Activated naive CD4-positive, alpha-beta T cell treated with Interleukin-2 at 50 U/mL for 16 hours (primary cell): ENCODE measurements at regions not wholly inside any gene's neighbourhood (a gene's known extent, or its start where the extent isn't known, plus 50 kb on each side); places are given as distances from the start of the nearest gene placed in this dataset.

Experiments
- DNase-seq: peaks from one replicate; pipeline ENCODE4 v3.0.0-alpha.2; 2020

DNA sequence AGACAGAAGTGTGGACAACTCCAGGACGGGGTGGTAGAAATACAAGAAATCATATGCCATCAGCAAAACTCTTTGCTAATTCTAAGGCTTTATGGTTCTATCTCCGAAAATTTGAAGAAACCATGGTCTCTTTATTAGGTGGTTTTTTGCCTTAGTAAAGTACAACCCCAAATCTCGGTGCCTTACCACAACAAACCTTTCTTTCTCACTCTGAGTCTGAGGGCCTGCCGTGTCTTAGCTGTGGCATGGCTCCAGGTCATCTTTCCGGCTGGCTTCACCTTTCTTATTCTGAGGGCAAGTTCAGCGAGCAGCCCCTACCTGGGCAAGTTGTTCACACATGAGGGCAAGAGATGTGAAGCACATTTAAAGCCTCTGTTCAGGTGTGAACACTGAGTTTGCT, 280.6 kb downstream of the TTLL7 start:
- no peak for DNase-seq

DNA sequence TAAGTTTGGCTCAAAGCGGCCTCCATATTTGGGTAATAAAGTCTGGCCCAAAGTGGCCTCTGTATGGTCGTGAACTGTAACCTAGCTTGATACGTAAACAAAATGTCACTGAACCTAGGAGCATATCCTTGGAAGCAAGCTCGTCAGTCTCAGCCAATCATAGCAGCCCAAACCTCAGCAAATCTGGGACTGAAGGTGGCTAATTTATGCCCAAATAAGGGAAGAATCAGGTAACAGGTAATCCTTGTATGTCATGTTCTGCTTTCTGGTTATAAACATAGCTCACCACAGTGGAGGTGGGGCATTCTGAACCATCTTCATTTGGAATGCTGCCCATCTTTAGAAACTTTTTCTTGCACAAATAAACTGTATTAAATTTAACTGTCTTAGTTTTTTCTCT, 281.1 kb downstream of the TTLL7 start:
- no peak for DNase-seq

DNA sequence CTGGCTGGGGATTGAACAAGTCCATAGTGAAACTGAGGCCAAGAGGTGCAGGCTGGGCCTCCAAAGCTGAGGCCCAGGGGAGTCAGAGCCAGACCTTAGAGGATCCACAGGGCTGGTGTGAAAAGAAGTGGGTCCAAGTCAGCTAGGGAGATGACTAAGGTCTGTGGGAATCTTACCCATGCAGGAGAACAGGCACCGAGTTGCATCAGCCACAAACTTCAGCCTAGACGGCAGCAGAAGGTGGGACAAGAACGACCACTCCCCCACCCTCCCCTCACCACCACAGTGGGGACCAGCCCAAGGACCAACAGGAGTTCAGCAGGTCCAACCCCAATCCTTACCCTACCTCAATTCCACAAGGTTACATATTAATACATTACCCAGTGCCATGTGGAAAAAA, 282.3 kb downstream of the TTLL7 start:
- no peak for DNase-seq

DNA sequence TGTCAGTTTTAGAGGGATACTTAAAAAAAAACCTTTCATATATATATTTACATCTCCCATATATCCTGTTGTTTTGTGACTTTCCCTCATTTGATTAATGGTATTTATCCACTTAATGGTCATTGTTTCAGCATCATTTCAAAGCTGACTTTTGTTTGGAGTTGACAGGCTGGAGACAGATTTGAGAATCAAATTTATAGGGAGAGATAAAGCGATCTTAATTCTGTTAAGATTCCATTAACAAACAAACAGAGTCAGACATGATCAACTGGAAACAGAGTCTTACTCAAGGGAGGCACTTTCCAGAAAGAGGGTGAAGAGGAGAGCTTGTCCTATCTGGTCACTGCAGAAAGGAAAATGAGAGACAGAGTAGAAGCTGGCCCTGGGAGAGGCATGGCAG, 283.4 kb downstream of the TTLL7 start:
- no peak for DNase-seq

DNA sequence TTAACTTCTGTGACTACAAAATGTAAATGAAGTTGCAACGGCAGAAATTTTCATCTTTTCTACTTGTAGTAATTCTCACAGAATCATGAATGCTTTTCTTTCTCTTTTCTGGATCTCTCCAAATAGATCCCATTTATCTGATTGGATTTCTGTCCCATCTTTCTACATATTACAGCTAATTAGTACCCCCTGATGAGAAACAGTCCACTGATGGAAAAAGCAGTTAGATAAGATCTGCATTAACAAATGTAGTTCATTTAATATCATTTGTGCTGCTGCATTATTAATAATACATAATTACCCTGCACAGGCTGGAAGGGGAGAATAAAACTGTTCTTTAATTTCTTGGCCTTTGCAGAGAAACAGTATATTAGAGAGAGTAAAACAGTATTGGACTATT, 289.3 kb downstream of the TTLL7 start:
- DNase-seq, result no peak

DNA sequence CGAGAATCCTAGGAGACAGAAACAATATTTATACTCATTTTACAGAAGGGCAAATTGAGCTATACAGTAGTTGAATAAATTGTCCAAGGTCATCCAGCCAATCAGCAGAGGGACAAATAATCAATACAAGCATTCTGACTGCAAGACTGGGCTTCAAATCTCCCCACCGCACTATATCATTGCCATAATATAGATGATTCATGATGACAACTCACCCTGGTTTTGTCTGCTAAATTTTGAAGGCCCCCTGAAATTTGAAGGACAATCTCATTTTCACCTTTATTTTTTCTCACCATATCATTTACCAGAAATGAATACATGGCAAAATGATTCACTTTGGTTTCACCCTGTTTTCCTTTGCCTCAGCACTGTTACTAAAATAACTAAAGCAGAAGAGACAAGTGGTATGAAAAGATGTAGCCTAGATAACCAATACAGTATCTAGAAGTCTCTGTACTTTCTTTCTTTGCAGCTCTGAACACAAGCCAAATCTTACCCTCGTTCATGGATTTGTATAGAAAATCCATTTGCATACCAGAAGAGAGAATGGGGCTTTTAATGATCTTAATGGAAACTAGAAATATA, 292.5 kb downstream of the TTLL7 start:
- no peak for DNase-seq

DNA sequence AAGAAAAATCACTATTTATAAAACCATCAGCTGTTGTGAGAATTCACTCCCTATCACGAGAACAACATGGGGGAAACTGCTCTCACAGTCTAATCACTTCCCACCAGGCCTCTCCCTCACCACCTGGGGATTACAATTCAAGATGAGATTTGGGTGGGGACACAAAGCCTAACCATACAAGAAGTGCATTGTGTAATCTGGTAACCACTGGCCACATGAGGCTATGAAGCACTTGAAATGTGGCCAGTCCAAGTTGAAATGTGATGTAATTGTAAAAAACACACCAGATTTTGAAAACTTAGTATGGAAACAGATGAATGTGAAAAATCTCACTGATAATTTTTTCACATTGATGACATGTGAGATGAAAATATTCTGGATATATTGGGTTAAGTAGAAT, 293.8 kb downstream of the TTLL7 start:
- no peak for DNase-seq

DNA sequence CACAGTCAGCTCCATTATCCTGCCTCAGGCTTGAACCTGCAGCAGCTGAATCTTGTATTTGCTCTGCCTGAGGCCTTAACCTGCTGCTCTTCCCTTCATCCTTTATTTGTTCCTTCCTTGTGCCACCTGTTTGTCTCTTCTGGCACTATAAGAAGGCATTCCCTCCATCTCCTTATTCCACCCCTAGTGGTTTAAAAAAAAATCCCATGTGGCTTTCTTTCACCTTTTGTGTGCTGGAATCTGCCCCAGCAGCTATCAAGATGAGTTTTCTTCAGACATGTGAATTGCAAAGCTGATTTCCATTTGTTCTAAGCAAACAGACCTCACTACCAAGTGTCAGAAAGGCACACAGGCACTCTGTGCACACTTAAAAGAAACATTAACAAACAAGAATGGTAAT, 294.6 kb downstream of the TTLL7 start:
- no peak for DNase-seq

DNA sequence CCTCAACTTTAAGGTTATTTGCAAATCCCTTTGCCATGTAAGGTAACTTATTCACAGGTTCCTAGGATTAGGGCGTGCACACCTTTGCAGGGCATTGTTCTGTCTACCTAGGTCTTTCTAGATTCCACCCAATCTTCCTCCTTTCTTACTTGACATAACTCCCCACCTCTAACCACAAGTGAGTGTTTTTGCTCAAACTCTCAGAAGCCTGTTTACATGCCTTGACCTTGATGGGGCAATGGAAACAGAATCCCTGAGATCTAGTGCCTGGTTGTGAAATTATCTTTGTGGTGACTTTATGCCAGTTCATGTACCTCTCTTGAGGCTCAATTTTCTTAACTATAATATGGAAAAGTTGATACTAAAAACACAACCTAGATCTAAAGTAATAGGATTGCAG, 296.6 kb downstream of the TTLL7 start:
- no peak for DNase-seq

DNA sequence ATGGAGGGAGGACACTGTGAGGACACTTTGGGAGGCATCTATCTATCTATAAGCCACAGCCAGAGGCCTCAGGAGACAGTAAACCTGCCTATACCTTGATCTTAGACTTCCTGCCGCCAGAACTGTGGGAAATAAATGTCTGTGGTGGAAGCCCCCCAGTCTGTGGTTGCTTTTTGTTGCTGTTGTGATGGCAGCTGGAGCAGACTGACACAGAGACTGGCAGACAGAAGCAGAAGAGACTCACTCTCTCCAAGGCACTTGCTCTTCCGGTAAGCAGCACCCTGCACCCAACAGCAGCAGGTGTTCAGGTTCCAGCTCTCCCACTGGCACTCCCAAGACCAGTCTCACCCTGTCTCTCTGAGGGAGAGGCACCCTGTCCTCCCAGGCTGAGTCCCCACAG, 297.6 kb downstream of the TTLL7 start:
- no peak for DNase-seq

DNA sequence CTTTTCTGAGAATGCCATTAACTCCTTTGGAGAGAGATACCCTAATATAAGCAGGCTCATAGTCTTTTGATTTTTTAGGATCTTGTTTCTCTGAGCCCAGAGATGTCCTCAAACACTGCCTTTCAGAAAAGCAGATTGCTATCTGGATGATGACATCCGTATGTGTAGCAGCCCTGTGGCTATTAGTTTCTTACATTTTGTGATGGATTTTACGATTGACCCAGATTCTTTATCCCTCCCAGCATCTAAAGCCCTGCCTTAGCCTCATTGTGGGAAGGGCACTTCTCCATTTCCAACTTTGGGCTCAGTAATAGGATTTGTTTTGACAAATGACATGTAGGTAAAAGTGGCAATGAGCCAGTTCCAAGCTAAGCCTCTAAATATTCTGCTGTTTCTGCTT, 300.3 kb downstream of the TTLL7 start:
- no peak for DNase-seq

DNA sequence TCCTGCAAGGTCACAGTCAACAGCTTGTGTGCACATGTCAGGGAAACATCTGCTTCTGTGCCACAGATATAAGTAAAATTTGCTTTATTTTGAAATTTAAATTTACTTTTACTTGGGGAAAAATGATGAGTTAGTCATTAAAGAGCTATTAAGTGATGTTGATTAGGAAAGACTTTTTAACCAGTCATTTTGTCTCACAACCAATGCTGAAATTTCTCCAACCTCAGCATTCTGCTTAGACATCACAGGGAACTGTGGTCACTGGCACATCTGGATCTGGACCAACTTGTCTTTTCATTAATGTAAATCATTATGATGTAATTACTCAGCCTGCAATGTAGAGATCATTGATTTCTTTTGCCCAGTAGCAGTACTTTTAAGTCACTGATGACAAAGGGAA, 301.0 kb downstream of the TTLL7 start:
- no peak for DNase-seq

DNA sequence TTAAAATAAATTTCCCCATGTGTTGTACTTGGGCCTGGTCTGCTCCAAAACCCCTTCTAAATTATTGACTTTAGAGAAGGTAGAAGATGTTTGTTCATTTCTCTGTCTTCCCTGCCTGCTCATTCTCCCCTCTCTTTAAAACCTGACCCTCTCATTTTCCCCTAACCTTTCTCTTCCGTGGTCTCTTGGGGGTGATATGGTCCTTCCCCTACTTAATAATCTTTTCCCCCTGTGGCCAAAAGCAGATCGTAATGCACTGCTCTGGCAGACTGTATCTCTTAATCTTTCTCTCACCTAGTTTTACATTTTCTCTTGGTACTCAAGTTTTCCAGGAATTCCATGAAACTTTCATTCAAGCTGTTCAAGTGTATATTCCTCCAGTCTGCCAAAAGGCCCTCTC, 301.7 kb downstream of the TTLL7 start:
- no peak for DNase-seq

DNA sequence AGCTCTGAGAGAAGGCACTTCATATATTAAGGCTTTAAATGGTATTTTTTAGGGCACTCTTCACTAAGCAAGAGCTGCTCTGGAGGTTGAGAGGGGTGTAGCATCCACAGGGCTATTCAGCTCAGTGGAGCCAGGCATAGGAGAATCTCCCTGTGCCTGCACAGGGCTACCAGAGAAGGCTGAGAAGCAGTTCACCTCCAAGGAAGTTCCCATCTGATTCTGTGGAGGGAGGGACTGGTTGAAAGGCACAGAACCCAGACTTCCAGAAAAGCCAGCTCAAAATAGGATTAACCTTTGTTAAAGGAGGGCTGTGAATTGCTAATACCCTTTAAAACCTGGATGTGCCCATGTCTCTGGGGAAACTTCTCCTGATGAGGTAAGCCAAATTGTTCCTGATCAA, 304.5 kb downstream of the TTLL7 start:
- DNase-seq, result no peak

DNA sequence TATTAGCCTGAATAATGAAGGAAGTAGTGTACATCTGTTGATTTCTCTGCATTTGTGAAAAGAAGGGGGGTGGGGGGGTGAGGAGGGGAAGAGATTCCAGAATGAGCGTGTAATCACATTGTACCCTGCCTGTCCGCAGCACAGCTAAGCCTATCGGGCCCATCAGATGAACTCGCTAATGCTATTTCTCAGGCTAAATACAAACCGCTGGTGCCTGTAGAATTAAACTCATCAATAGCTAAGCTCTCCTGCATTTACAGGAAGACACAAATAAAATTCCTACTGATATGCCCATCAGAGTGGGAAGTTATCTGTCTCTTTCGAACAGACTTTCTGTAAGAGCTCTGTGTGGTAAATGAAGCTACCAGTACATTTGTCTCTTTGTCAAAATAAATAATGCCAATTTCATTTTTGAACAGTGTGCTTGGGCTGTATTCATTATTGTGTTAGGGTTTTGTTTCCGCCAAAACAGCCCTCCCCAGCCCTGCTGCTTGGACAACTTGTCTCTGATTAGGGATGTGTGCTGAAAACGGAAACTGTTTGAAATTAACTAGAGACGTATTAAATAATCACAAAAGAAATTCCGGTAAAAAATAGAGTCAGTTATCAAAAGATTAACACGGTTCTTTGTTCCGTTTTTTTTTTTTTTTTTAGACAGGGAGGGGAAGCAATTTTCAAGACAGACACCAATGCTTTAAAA, 305.4 kb downstream of the TTLL7 start:
- DNase-seq, result no peak

DNA sequence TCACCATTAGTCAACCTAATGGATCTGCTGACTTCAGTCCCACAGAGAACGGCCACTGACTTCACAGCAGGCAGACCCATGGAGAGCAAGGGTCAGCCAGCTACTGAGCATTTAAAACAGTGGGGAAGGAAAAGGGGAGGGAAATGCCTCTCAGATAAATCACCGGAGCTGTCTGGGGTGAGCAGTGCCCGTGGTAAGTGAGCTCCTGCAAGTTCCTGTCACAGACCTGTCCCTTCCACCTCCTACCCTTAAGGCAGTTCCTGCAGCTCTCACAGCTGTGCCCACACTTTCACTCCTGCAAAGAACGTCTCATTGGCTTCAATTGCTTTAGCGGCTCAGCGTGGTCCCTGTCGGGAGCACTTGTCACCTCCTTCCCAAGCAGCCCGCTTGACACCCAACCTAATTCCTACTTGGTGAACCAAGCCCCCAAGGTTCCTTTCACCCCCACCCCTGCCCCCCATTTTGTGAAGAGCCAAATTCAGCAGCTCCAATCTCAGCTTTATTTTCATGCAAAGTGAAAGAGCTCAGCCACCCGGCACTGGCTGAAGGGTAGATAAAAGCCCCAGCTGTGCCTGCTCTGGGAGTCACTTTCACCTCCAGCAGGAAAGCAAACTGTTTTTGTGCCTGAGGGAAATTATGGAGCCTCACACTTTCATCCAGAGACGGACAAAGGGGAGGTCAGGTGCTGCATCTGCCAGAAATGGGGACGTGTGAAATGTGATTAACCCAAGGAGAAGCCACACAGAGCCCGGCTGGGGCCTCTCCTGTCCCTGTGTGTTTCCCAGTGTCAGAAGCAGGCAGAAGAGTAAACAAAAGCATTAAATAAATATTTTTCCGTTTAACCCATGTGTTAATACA, 306.2 kb downstream of the TTLL7 start:
- DNase-seq, result no peak

DNA sequence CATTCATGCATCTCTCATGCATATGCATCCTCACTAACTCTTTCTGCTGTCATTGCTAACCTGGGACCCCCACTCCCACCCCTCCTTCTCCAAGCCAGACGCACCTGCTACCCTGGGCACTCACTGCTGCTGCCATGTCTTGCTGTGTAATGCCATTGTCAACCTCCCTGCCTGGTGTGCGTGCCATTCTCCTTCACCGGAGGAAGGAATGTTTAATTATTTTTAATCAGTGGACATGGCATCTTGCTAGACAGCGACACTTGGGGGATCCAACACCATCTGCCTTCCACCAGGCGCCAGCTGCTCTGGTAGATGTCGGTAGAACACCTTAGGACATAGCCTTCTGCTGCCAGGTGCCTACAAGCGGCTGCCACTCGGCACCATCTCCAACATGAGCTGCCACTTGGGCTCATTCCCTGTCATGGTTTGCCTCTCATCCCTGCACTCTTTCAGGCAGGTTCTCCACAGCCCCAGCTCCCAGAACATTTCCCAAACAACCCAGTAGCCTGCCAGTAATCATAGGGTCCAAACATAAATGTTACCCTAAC, 306.9 kb downstream of the TTLL7 start:
- DNase-seq, result no peak

DNA sequence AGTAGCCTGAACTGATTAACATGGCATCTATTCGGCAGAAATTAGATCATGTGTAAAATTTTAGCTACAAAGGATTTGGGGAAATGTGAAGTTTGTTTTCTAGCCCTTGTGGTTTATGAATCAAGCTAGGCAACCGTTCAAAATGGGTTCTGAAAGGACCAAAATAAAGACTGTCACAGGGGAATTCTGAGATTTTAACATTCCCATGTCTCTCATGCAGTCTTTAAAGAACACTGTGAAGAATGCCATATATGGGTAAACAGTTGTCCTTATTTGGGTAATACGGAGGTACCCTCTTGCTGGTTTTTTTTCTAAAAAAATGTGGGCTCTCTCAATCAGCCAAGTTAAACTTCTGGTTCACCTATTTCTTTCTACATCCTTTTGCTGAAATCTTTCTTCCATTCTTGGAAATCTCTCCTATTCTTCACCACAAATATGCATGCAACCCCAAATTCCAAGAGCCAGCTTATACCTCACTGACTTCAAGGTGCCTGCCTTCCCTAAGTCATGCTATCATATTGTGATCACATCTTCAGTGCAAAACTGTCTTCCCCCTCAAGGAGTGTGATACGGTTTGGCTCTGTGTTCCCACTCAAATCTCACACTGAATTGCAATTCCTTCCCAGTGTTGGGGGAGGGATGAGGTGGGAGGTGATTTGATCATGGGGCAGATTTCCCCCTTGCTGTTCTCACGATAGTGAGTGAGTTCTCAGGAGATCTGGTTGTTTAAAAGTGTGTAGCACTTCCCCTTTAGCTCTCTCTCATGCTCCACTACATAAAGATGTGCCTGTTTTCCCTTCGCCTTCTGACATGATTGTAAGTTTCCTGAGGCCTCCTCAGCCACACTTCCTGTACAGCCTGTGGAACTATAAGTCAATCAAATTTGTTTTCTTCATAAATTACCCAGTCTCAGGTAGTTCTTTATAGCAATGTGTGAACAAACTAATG, 308.7 kb downstream of the TTLL7 start:
- no peak for DNase-seq

DNA sequence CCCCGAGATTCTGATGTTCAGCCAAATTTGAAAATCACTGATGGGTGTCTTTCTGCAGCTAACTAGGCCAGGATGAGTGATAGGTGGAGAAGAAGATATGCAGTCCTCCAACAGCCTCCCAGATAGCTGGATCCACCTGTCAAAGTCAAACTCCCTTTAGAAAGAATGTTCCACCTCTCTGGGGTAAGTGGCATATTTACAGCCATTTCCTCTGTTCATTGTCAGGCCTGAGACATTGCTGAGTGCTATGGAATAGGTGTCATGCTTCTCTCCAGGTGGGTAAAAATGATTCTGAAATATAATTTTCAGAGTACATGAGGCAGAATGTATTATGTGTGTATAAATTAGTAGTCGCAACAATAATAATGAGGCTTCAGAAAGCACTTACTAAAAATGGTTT, 316.8 kb downstream of the TTLL7 start:
- DNase-seq, result no peak

DNA sequence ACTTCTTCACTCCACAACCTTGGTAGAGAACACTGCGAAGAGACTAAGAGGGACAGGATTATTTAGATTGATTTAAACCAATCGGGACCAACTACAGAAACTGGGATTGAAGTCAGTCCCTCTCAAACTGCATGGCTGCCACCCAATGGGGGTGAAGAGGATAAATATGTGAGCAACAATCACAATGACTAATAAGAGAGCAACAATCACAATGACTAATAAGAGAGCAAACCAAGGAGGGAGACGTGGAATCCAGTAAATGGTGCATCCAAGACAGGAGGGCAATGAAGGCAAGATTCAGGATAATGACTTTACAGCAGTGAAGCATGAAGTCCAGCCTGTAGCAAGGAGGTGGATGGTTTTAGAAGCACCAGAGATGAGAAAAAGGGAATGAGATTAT, 322.8 kb downstream of the TTLL7 start:
- no peak for DNase-seq

DNA sequence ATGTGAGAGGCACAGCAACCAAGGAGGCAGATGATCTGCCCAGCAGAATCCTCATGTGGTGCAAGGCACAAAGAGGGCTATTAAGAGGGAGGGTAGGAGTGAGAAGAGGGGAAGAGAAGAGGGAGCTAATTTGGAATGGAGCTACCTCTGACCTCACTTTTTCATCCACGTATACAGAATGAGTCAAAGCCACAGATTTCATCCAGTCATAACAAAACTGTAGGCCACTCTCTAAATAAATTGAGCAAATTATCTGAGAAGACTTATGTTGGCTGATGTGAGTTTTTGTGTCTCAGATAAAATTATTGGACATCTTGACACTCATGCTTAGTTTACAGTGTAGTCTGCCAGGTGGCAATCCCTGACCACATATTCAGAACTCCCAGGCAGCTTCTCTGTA, 325.6 kb downstream of the TTLL7 start:
- DNase-seq, result no peak

DNA sequence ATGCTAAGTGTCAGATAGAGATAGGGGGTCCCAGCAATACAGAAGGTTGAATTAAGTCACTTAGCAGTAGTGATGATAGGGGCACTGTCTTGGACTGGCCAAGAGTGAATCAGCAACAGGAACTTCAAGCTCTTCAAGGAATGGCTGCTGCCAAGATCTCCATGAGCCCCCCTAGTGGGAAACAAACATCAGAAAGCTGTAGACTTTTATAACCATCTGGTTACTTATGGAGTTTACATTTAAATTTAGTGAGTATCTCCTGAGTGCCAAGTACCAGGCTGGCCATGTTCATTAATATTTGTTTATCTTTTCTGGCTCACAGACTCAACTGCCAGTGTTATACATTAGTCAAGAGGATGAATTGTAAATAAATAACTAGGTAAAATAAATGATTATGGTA, 327.3 kb downstream of the TTLL7 start:
- no peak for DNase-seq
